GM12873 (cell line): ENCODE measurements at regions not wholly inside any gene's neighbourhood (a gene's known extent, or its start where the extent isn't known, plus 50 kb on each side); places are given as distances from the start of the nearest gene placed in this dataset.

ENCODE experiments used
- TF ChIP-seq, protein P1 (sequence below): IDR thresholded peaks from 2 replicates; pipeline ENCODE4 v1.5.1; 2012; ENCODE audit warnings: low read depth, mild to moderate bottlenecking, moderate library complexity, low read length, control low read depth; ENCODE audit not compliant: insufficient read depth; ENCODE audit errors: missing control alignments

DNA sequence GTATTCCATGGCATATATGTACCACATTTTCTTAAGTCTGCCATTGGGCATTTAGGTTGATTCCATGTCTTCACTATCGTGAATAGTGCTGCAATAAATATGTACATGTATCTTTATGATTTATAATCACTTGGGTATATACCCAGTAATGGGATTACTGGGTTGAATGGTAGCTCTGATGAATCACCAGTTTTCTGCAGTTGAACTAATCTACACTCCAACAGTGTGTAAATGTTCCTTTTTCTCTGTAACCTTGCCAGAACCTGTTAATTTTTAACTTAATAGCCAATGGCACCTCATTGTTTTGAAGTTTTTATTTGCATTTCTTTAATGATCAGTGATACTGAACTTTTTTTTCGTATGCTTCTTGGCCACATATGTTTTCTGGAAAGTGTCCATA is 152.5 kb downstream of the CCNG2 start:
- TF ChIP-seq, protein P1, sequence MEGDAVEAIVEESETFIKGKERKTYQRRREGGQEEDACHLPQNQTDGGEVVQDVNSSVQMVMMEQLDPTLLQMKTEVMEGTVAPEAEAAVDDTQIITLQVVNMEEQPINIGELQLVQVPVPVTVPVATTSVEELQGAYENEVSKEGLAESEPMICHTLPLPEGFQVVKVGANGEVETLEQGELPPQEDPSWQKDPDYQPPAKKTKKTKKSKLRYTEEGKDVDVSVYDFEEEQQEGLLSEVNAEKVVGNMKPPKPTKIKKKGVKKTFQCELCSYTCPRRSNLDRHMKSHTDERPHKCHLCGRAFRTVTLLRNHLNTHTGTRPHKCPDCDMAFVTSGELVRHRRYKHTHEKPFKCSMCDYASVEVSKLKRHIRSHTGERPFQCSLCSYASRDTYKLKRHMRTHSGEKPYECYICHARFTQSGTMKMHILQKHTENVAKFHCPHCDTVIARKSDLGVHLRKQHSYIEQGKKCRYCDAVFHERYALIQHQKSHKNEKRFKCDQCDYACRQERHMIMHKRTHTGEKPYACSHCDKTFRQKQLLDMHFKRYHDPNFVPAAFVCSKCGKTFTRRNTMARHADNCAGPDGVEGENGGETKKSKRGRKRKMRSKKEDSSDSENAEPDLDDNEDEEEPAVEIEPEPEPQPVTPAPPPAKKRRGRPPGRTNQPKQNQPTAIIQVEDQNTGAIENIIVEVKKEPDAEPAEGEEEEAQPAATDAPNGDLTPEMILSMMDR: no peak

DNA sequence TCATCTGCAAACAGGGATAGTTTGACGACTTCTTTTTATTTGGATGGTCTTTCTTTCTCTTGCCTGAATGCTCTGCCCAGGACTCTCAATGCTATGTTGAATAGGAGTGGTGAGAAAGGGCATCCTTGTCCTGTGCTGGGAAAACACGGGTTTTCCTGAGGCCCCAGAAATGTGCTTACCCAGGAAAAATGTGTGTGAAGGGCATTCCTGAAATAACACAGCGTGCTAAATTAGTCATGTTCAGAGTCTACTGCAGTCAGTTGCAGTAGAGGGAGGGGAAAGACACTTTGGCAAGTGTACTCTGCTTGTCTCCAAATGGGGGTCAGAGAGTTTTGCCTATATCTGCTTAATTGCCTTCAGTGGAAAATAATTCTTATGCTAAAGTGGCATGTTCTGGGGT is 153.9 kb downstream of the CCNG2 start:
- TF ChIP-seq, protein P1: no peak

DNA sequence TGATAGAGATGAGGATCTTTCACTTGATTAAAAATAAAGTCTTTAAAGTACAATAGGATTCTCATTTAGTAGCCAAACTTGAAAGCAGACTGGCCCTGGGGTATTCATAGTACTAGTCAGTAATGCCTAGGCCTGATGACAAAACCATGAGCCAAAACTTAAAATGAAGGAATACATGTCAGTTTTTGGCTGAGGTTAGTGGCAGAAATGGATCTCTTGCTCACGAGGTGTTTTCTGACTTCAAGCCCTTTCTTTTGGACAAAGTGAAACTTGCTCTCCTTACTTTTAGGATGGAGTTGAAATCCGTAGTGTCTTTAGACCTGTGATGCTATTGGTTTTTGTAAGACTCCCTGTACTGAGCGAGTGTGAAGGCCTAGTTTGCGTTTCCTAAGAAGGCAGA is 157.7 kb downstream of the CCNG2 start:
- TF ChIP-seq, protein P1: no peak

DNA sequence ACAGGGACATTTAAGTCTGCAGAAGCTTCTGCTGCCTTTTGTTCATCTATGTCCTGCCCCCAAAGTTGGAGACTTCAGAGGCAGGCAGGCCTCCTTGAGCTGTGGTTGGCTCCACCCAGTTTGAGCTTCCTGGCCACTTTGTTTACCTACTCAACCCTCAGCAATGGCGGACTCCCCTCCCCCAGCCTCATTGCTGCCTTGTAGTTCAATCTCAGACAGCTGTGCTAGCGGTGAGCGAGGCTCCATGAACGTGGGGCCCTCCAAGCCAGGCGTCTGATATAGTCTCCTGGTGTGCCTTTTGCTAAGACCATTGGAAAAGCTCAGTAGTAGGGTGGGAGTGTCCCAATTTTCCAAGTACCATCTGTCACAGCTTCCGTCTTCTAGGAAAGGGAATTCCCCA is 170.1 kb downstream of the CCNG2 start:
- TF ChIP-seq, protein P1: no peak

DNA sequence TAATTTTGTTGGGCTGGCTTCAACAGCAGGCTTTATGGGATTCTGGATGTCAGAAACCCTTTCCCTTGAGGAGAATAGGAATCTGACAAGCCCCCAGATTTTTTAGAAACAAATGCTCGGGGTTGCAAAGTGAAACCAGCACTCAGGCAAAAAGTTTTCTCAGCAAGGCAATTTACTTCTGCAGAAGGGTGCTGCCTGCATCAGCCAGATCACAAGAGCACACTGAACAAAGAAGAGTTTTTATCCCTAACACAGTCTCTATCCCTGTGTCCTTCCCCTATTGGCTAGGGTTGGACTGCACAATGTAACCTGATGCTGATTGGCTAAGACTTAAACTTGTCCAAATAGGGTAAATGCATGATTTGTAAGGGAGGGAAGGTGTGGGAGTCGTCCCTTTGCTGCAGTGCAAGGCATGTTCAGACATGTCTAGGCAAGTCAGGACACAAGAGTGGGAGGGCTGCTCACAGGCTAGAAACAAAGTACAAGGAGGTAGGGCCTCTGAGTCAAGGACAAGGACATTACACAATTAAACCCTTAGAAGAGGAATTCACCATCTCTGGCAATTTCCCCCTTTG is 175.8 kb downstream of the CCNG2 start:
- TF ChIP-seq, protein P1: no peak

DNA sequence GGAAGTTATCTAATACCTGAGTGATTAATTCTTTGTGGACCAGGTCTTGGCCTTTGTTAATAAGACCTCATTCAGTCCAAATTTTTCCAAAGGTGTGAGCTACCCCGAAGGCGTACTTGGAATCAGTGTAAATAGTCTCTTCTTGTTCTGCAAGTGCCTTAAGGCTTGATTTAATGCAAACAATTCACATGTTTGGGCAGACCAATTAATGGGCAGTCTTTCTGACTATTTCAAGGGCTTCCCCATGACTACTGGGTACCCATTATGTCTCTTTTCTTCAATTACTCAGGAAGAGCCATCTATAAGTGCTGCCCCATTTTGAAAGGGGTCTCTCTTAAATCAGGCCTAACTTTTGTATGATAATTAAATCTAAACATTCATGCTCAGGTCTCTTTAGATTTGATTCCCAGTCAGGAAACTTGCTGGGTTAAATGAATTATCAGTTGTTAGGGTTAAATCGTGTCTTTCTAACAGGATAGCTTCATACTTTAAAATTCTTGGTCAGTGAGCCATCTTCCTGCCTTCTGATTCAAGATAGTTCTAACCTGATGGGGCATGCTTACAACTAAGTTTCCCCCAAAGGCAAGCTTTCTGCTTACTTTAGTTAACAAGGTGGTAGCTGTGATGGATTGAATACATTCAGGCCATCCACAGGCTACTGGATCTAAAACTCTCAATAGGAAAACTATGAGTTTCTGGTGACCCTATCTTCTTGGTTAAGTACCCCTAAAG is 179.6 kb downstream of the CCNG2 start:
- TF ChIP-seq, protein P1: no peak

DNA sequence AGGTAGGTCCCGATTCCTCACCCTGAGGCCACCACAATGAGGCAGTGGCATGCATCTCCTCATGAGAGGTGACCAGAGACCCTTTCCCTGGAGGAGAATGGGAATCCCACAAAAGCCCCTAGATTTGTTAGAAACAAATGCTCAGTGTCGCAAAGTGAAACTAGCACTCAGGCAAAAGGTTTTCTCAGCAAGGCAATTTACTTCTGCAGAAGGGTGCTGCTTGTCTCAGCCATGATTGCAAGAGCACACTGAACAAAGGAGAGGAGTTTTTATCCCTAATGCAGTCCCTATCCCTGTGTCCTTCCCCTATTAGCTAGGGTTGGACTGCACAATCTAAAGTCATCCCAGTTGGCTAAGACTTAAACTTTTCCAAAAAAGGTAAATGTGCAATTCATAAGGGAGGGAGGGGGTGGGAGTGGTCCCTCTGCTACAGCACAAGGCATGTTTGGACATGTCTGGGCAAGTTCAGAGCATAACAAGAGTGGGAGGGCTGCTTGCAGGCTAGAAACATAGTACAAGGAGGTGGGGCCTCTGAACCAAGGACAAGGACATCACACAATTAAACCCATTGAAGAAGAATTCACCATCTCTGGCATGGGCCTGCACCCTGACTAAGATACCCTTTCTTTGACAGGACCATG is 185.3 kb downstream of the CCNG2 start:
- TF ChIP-seq, protein P1: no peak
